NAMALWA (cell line): ENCODE measurements at regions not wholly inside any gene's neighbourhood (a gene's known extent, or its start where the extent isn't known, plus 50 kb on each side); places are given as distances from the start of the nearest gene placed in this dataset.

Experiments
- DNase-seq: peaks from one replicate; pipeline ENCODE4 v3.0.0-alpha.2; 2015; ENCODE audit warnings: low spot score

GRCh38 chr13:104065328-104065727 lies 999.1 kb upstream of the SLC10A2 start:
- no peak for DNase-seq

- DNase-seq: no peak
Observed at GRCh38 chr13:104057861-104058260, 991.6 kb upstream of the SLC10A2 start.

- DNase-seq: no peak
Observed at GRCh38 chr13:104045907-104046306, 979.7 kb upstream of the SLC10A2 start.

- no peak for DNase-seq
Observed at GRCh38 chr13:104043184-104043583, 977.0 kb upstream of the SLC10A2 start.

- DNase-seq: no peak
Observed at GRCh38 chr13:104034891-104035290, 968.7 kb upstream of the SLC10A2 start.

- no peak for DNase-seq
Observed at GRCh38 chr13:104025303-104025702, 959.1 kb upstream of the SLC10A2 start.

GRCh38 chr13:104024416-104025170 lies 958.4 kb upstream of the SLC10A2 start:
- DNase-seq: no peak

GRCh38 chr13:104021806-104022397 lies 955.7 kb upstream of the SLC10A2 start:
- DNase-seq: no peak

GRCh38 chr13:104017317-104017716 lies 951.1 kb upstream of the SLC10A2 start:
- no peak for DNase-seq

- no peak for DNase-seq
Observed at GRCh38 chr13:104015646-104016396, 949.6 kb upstream of the SLC10A2 start.

- no peak for DNase-seq
Observed at GRCh38 chr13:104014803-104015645, 948.8 kb upstream of the SLC10A2 start.

- no peak for DNase-seq
Observed at GRCh38 chr13:104011505-104012241, 945.5 kb upstream of the SLC10A2 start.

GRCh38 chr13:104008541-104009435 lies 942.6 kb upstream of the SLC10A2 start:
- no peak for DNase-seq

- no peak for DNase-seq
Observed at GRCh38 chr13:104008075-104008474, 941.9 kb upstream of the SLC10A2 start.

- DNase-seq: no peak
Observed at GRCh38 chr13:104006625-104007075, 940.4 kb upstream of the SLC10A2 start.

- DNase-seq: no peak
Observed at GRCh38 chr13:104004572-104004971, 938.4 kb upstream of the SLC10A2 start.

- no peak for DNase-seq
Observed at GRCh38 chr13:104002216-104002615, 936.0 kb upstream of the SLC10A2 start.

GRCh38 chr13:104001766-104002165 lies 935.5 kb upstream of the SLC10A2 start:
- DNase-seq: no peak

- DNase-seq: no peak
Observed at GRCh38 chr13:103996733-103997132, 930.5 kb upstream of the SLC10A2 start.

- DNase-seq: no peak
Observed at GRCh38 chr13:103983948-103984347, 917.7 kb upstream of the SLC10A2 start.
